Choroid plexus epithelial cell (primary cell): ENCODE measurements at regions not wholly inside any gene's neighbourhood (a gene's known extent, or its start where the extent isn't known, plus 50 kb on each side); places are given as distances from the start of the nearest gene placed in this dataset.
A peak's percentile ranks its signal among the peaks of the same experiment; 100 is the strongest.
"Not testable (repeated sequence)": the region's sequence is repeated elsewhere in the genome, so short reads cannot be mapped to it uniquely, and the experiment has no call there.

Experiments used
- DNase-seq: peaks from one replicate; pipeline ENCODE4 v3.0.0-alpha.2; 2010; ENCODE audit warnings: low read depth
- H3K4me3 ChIP-seq: 2 replicates; pipeline ENCODE4 v1.5.1; 2011; ENCODE audit warnings: low read depth, mild to moderate bottlenecking, control low read depth, low read length, moderate library complexity
- TF ChIP-seq, protein P1 (sequence below): conservative IDR thresholded peaks from 2 replicates; pipeline ENCODE4 v1.5.1; 2011; ENCODE audit warnings: low read depth, mild to moderate bottlenecking, control low read depth, inconsistent platforms, low read length, moderate library complexity

DNA sequence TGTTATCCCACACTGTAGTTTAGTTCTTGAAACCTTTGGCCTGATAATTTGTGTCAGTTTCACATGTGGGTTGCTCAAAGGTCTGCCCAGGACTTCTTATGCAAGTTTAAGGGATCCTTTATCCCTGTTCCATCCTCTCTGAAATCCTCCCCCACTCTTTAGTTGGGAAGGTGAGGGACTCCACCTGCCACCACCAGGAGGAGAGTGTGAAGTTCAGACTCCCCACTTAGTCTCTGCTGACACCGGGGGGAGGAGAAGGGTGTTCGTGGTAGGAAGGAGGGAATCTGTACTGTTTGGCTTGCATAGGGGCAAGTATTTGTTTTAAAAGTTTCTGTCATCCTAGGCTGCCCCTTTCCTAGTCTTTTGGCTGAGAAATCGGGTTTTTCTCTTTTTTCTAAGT lies 211.8 kb downstream of the PPP4R3C start:
- no peak overlapping the region for H3K4me3 ChIP-seq
- DNase-seq, result no peak
- TF ChIP-seq, protein P1, sequence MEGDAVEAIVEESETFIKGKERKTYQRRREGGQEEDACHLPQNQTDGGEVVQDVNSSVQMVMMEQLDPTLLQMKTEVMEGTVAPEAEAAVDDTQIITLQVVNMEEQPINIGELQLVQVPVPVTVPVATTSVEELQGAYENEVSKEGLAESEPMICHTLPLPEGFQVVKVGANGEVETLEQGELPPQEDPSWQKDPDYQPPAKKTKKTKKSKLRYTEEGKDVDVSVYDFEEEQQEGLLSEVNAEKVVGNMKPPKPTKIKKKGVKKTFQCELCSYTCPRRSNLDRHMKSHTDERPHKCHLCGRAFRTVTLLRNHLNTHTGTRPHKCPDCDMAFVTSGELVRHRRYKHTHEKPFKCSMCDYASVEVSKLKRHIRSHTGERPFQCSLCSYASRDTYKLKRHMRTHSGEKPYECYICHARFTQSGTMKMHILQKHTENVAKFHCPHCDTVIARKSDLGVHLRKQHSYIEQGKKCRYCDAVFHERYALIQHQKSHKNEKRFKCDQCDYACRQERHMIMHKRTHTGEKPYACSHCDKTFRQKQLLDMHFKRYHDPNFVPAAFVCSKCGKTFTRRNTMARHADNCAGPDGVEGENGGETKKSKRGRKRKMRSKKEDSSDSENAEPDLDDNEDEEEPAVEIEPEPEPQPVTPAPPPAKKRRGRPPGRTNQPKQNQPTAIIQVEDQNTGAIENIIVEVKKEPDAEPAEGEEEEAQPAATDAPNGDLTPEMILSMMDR, result no peak

DNA sequence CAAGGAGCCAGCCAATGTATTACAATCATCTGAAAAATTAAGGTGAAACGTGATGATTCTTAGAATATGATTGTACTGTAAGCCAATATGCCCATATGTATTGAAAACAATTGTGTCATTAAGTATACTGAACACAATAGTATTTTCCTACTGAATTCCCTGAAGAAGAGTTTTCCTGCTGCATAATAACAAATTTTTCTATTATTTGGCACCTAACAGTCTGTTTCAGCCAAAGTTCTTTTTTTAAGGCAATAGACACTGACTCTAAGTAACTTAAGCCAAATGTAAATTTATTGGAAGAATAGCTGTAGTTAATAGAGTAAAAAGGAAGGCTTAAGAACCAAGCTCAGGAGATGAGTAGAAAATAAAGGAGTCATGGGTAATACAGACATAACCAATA lies 220.6 kb downstream of the PPP4R3C start:
- no peak for DNase-seq
- no peak overlapping the region for H3K4me3 ChIP-seq
- TF ChIP-seq, protein P1, result no peak

DNA sequence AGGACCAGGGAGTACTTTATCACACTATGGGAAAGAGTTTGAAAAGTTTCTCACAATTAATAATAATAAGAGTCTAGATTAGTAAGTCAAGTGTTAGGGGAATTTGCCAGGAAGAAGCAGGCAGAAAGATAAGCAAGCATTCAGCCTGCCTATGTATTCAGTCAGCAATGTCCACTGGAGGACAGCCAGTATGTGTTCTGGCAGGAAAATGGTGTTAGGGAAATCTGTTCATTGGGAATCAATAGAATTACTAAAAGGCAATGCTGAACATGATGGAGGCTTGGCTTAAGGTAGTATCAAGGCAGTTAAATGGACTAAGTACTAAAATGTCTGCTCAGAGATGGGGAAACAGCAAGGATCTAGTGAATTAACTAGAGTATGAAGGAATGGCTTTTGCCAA lies 221.2 kb downstream of the PPP4R3C start:
- no peak overlapping the region for H3K4me3 ChIP-seq
- no peak for DNase-seq
- TF ChIP-seq, protein P1, result no peak

DNA sequence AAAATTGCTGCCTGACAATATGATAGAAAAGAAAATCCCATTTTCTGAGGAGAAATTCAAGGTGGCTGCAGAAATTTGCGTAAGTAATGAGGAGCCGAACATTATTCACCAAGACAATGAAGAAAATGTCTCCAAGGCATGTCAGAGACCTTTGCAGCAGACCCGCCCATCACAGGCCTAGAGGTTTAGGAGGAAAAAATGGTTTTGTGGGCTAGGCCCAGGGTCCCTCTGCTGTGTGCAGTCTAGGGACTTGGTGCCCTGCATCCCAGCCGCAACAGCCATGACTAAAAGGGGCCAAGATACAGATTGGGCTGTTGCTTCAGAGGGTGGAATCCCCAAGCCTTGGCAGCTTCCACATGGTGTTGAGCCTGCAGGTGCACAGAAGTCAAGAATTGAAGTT lies 223.1 kb downstream of the PPP4R3C start:
- DNase-seq, H3K4me3 ChIP-seq: not testable (repeated sequence)

DNA sequence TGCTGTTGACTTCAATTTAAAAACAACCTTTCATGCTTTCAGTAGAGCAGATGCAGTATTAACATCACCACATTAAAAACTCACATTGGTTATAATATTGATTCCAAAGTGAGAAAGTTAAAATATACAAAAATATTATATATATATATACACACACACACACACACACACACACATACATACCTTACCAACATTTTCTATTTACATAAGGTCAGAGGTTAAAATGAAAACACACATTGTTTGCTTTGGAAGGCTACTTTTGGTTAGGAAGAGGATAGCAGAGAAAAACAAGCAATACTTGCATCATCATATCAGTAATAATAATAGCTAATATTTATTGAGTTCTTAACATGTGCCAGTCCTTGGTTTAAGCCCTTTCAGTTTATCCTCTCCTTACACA lies 226.5 kb downstream of the PPP4R3C start:
- TF ChIP-seq, protein P1, result no peak
- no peak for DNase-seq
- no peak overlapping the region for H3K4me3 ChIP-seq

DNA sequence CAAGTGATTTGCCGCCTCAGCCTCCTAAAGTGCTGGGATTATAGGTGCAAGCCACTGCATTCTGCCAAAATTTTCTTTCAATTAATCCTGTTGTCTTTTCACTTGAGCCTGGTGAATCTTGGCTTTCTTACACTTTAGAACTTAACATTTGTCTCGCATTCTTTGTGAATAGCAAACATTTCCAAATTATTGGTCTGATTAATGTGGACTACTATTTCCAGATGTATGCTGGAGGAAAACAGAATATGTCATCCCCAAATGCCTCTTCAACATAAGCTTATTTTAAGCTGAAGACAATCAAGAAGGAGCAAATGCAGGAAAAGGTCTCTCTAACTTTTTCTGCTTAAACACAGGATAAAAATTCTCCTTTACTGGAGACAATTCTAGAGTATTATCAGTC lies 233.4 kb downstream of the PPP4R3C start:
- no peak overlapping the region for H3K4me3 ChIP-seq
- TF ChIP-seq, protein P1, result no peak
- no peak for DNase-seq

DNA sequence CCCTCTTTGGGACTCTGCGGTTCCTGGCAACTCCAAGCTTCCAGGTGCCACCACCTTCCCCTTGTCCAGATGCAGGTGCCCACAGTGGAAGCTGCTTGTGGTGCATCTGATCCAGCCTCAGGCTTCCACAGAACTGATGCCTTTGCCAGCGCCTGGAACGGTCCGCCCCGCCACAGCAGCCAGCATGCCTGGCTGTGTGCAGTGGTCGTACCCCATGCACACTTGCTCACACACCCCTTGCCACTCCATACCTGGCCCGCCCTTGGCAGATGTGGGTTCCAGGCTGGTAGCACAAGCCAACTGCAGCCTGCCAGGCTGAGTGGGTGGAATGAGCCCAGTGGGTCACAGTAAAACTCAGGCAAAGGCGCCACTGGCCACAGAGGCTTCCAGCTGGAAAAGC lies 240.5 kb downstream of the PPP4R3C start:
- no peak overlapping the region for H3K4me3 ChIP-seq
- TF ChIP-seq, protein P1, result no peak
- no peak for DNase-seq

DNA sequence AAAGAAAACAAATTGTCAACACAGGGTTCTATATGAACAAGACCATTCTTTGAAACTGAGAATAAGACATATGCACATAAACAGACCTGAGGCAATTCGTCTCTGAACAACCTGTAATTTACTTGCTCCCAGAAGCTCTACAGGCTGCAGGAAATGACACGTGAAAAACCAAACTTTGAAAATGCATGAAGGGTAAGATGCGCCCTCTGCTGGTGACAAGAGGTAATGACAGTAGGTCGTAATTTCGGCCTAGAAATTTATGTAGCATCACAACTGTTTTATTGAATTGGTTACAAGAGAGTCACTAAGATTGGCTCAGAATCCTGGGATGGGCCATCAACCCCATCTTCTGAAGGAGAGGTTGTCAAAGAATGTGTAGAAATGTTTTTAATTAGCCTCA lies 276.5 kb downstream of the PPP4R3C start:
- H3K4me3 ChIP-seq, result no peak overlapping the region
- TF ChIP-seq, protein P1, result peak; percentile 70
- DNase-seq, result peak; percentile 54
